ENCODE measurements at regions not wholly inside any gene's neighbourhood (a gene's known extent, or its start where the extent isn't known, plus 50 kb on each side); places are given as distances from the start of the nearest gene placed in this dataset.

DNA sequence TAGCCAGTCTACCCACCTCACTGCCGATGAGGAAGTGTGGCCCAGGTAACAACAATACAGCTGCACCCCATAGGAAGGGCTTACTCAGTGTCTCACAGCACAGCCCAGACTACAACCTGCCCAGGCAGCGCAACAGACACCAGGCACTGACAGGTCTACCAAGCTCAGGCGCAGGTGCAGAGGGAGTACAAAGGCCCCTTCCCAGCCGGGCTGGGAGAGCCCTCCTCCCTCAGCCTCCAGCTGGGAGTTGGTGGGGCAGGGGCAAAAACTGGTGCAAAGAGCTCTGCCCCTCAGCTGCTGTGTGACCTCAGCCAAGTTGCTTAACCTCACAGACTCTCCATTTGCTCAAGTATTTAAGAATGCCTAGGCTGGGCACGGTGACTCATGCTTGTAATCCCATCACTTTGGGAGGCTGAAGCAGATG is 112.6 kb upstream of the LHX1 start:
- no peak for DNase-seq (ENCODE audit: low spot score in 2 of 2, unreplicated experiment in 2 of 2)
- Mint-ChIP-seq H3K9me3 (no peaks in the 10 kb centered on the region), H3K27me3 (ENCODE audit: low read depth) (peaks cover 58% of the 10 kb centered on the region), H3K27ac (no peak overlapping the region), H3K36me3 (no peaks in the 10 kb centered on the region), H3K4me3 (no peak overlapping the region), H3K4me1 (peaks cover 11% of the 10 kb centered on the region)
- TF ChIP-seq CTCF (IDR thresholded peaks at IDR 0.05; ENCODE audit: unreplicated experiment), result no peak

DNA sequence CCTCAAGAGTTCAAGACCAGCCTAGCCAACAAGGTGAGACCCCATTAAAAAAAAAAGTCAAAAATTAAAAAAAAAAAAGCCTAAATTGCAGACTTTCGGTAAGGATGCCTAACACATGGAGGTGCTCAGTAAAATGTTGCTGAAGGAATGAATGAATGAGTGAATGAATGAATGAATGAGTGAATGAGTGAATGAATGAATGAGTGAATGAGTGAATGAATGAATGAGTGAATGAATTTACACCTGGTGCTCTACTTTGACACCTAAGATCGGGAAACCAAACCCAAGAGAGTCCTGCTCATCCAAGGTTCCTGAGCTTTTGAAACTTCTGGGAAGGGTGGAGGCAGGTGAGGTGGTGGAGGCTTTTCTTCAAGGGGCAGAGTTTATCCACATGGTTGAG is 112.2 kb upstream of the LHX1 start:
- Mint-ChIP-seq H3K9me3 (no peaks in the 10 kb centered on the region), H3K4me1 (peaks cover 11% of the 10 kb centered on the region), H3K36me3 (no peaks in the 10 kb centered on the region), H3K4me3 (no peak overlapping the region), H3K27ac (no peak overlapping the region), H3K27me3 (ENCODE audit: low read depth) (peaks cover 58% of the 10 kb centered on the region)
- no peak for DNase-seq (ENCODE audit: low spot score in 2 of 2, unreplicated experiment in 2 of 2)
- no peak for TF ChIP-seq CTCF (IDR thresholded peaks at IDR 0.05; ENCODE audit: unreplicated experiment)

- DNase-seq (ENCODE audit: low spot score in 2 of 2, unreplicated experiment in 2 of 2), result no peak
- peaks cover 55% of the 10 kb centered on the region for H3K27me3 Mint-ChIP-seq (ENCODE audit: low read depth)
- no peaks in the 10 kb centered on the region for H3K9me3 Mint-ChIP-seq
- no peaks in the 10 kb centered on the region for H3K36me3 Mint-ChIP-seq
- H3K4me1 Mint-ChIP-seq, result peaks cover 11% of the 10 kb centered on the region
- H3K4me3 Mint-ChIP-seq, result no peak overlapping the region
- H3K27ac Mint-ChIP-seq, result no peak overlapping the region
- TF ChIP-seq CTCF (IDR thresholded peaks at IDR 0.05; ENCODE audit: unreplicated experiment), result no peak
Observed at GRCh38 chr17:36825521-36825920, 111.8 kb upstream of the LHX1 start.

- no peak overlapping the region for H3K27ac Mint-ChIP-seq
- no peaks in the 10 kb centered on the region for H3K36me3 Mint-ChIP-seq
- no peak for DNase-seq (ENCODE audit: low spot score in 2 of 2, unreplicated experiment in 2 of 2)
- peaks cover 11% of the 10 kb centered on the region for H3K4me1 Mint-ChIP-seq
- no peaks in the 10 kb centered on the region for H3K9me3 Mint-ChIP-seq
- H3K4me3 Mint-ChIP-seq, result no peak overlapping the region
- H3K27me3 Mint-ChIP-seq (ENCODE audit: low read depth), result peaks cover 51% of the 10 kb centered on the region
- no peak for TF ChIP-seq CTCF (IDR thresholded peaks at IDR 0.05; ENCODE audit: unreplicated experiment)
Observed at GRCh38 chr17:36825951-36826350, 111.3 kb upstream of the LHX1 start.

DNA sequence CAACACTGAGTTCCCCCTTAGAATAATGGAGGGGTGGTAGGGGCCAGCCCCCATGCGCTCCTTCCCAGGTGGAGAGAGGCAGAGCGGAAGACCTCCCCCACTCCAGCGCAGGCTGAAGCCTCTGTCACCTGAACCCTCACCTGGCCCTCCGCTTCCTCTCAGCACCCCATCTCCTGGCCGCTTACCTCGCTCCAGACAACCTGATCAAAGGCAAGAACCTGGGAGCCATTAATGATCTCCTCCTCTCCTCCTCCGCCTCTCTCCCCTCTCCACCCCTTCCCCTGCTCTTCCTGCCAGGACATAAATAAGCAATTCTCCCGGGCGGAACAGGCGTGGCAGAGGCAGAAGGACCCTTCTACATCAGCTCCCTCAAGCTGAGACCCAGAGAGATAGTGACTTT is 110.2 kb upstream of the LHX1 start:
- H3K4me1 Mint-ChIP-seq, result peaks cover 11% of the 10 kb centered on the region
- no peak overlapping the region for H3K4me3 Mint-ChIP-seq
- no peak for DNase-seq (ENCODE audit: low spot score in 2 of 2, unreplicated experiment in 2 of 2)

More for the DNA sequence above, 110.2 kb upstream of the LHX1 start:
- TF ChIP-seq CTCF (IDR thresholded peaks at IDR 0.05; ENCODE audit: unreplicated experiment), result no peak
- Mint-ChIP-seq H3K27ac (no peak overlapping the region), H3K27me3 (ENCODE audit: low read depth) (peaks cover 40% of the 10 kb centered on the region), H3K9me3 (no peaks in the 10 kb centered on the region), H3K36me3 (no peaks in the 10 kb centered on the region)

All from mesothelial cell of epicardium (in vitro differentiated cells).